IPS-20b (cell line): ENCODE measurements at regions not wholly inside any gene's neighbourhood (a gene's known extent, or its start where the extent isn't known, plus 50 kb on each side); places are given as distances from the start of the nearest gene placed in this dataset.
"Not testable (repeated sequence)": the region's sequence is repeated elsewhere in the genome, so short reads cannot be mapped to it uniquely, and the experiment has no call there.

Source experiments
- H3K27ac ChIP-seq: one replicate; pipeline ENCODE4 v1.5.1; 2013; ENCODE audit warnings: low read length
- H3K27me3 ChIP-seq: 2 replicates; pipeline ENCODE4 v1.6.1; 2013; ENCODE audit warnings: mild to moderate bottlenecking, low read length, inconsistent platforms; ENCODE audit not compliant: insufficient read depth
- H3K36me3 ChIP-seq: 2 replicates; pipeline ENCODE4 v1.6.1; 2013; ENCODE audit warnings: low read depth, mild to moderate bottlenecking, inconsistent platforms, low read length, moderate library complexity; ENCODE audit not compliant: insufficient read depth
- H3K4me1 ChIP-seq: 2 replicates; pipeline ENCODE4 v1.6.1; 2013; ENCODE audit warnings: mild to moderate bottlenecking, control low read depth, inconsistent platforms, low read length, moderate library complexity; ENCODE audit not compliant: insufficient read depth
- H3K4me3 ChIP-seq: 2 replicates; pipeline ENCODE4 v1.5.1; 2013; ENCODE audit warnings: mild to moderate bottlenecking, low read length, inconsistent platforms
- H3K9ac ChIP-seq: 2 replicates; pipeline ENCODE4 v1.6.1; 2013; ENCODE audit warnings: low read depth, mild to moderate bottlenecking, inconsistent platforms, low read length, moderate library complexity
- H3K9me3 ChIP-seq: 2 replicates; pipeline ENCODE4 v1.6.1; 2013; ENCODE audit warnings: mild to moderate bottlenecking, low read depth, low read length, inconsistent platforms; ENCODE audit not compliant: insufficient read depth

GRCh38 chr1:14340002-14340785, 258.3 kb upstream of the KAZN start:
- no peak overlapping the region for H3K27ac ChIP-seq
- H3K36me3 ChIP-seq = no peaks in the 10 kb centered on the region
- H3K4me1 ChIP-seq = peaks cover 18% of the 10 kb centered on the region; the same call in 1 of the 2 replicates
- no peak overlapping the region; the same call in 1 of the 2 replicates for H3K4me3 ChIP-seq
- H3K27me3 ChIP-seq = no peaks in the 10 kb centered on the region
- no peak overlapping the region for H3K9ac ChIP-seq
- no peaks in the 10 kb centered on the region for H3K9me3 ChIP-seq

- H3K4me1 ChIP-seq = peaks cover 19% of the 10 kb centered on the region; the same call in 1 of the 2 replicates
- H3K36me3 ChIP-seq = no peaks in the 10 kb centered on the region
- H3K27ac ChIP-seq = no peak overlapping the region
- H3K9ac ChIP-seq = no peak overlapping the region
- no peak overlapping the region for H3K4me3 ChIP-seq
- H3K9me3 ChIP-seq = no peaks in the 10 kb centered on the region
- no peaks in the 10 kb centered on the region for H3K27me3 ChIP-seq
These were observed 257.3 kb upstream of the KAZN start for GRCh38 chr1:14341147-14341546.

GRCh38 chr1:14345946-14346550, 252.4 kb upstream of the KAZN start:
- peaks cover 6% of the 10 kb centered on the region; the same call in 1 of the 2 replicates for H3K4me1 ChIP-seq
- no peak overlapping the region for H3K4me3 ChIP-seq

GRCh38 chr1:14347186-14347585, 251.3 kb upstream of the KAZN start:
- H3K27ac ChIP-seq = no peak overlapping the region
- H3K36me3 ChIP-seq = no peaks in the 10 kb centered on the region
- no peak overlapping the region for H3K9ac ChIP-seq
- H3K27me3 ChIP-seq = no peaks in the 10 kb centered on the region
- H3K4me1 ChIP-seq = peaks cover 6% of the 10 kb centered on the region; the same call in 1 of the 2 replicates
- no peak overlapping the region for H3K4me3 ChIP-seq
- H3K9me3 ChIP-seq = no peaks in the 10 kb centered on the region

More at GRCh38 chr1:14345946-14346550, 252.4 kb upstream of the KAZN start:
- H3K9me3 ChIP-seq = no peaks in the 10 kb centered on the region
- no peak overlapping the region for H3K27ac ChIP-seq
- H3K9ac ChIP-seq = no peak overlapping the region
- H3K27me3 ChIP-seq = no peaks in the 10 kb centered on the region
- H3K36me3 ChIP-seq = no peaks in the 10 kb centered on the region

GRCh38 chr1:14347776-14348175, 250.7 kb upstream of the KAZN start:
- Histone ChIP-seq H3K9me3 (no peaks in the 10 kb centered on the region), H3K9ac (no peak overlapping the region), H3K4me3 (no peak overlapping the region), H3K27ac (no peak overlapping the region), H3K4me1 (peaks cover 6% of the 10 kb centered on the region; the same call in 1 of the 2 replicates), H3K36me3 (no peaks in the 10 kb centered on the region), H3K27me3 (no peaks in the 10 kb centered on the region)

- H3K27ac ChIP-seq = no peak overlapping the region
- H3K4me1 ChIP-seq = peaks cover 6% of the 10 kb centered on the region; the same call in 1 of the 2 replicates
- H3K27me3 ChIP-seq = no peaks in the 10 kb centered on the region
- no peaks in the 10 kb centered on the region for H3K36me3 ChIP-seq
- H3K9me3 ChIP-seq = no peaks in the 10 kb centered on the region
- H3K9ac ChIP-seq = no peak overlapping the region
- H3K4me3 ChIP-seq = no peak overlapping the region
These were observed 248.3 kb upstream of the KAZN start for GRCh38 chr1:14350197-14350596.

GRCh38 chr1:14352897-14353296, 245.6 kb upstream of the KAZN start:
- Histone ChIP-seq H3K9me3 (no peaks in the 10 kb centered on the region), H3K27ac (no peak overlapping the region), H3K4me1 (no peaks in the 10 kb centered on the region), H3K9ac (no peak overlapping the region), H3K4me3 (no peak overlapping the region), H3K36me3 (no peaks in the 10 kb centered on the region), H3K27me3 (no peaks in the 10 kb centered on the region)

GRCh38 chr1:14361005-14361404, 237.5 kb upstream of the KAZN start:
- not testable (repeated sequence) for H3K36me3 ChIP-seq, H3K27ac ChIP-seq, H3K4me3 ChIP-seq, H3K27me3 ChIP-seq, H3K9ac ChIP-seq, H3K4me1 ChIP-seq, H3K9me3 ChIP-seq

GRCh38 chr1:14362331-14362730, 236.2 kb upstream of the KAZN start:
- Histone ChIP-seq H3K27me3 (no peaks in the 10 kb centered on the region), H3K4me1 (peaks cover 3% of the 10 kb centered on the region; the same call in 1 of the 2 replicates), H3K4me3 (no peak overlapping the region), H3K27ac (no peak overlapping the region), H3K36me3 (no peaks in the 10 kb centered on the region), H3K9ac (no peak overlapping the region), H3K9me3 (no peaks in the 10 kb centered on the region)

GRCh38 chr1:14363036-14363590, 235.4 kb upstream of the KAZN start:
- Histone ChIP-seq H3K9ac (no peak overlapping the region), H3K36me3 (no peaks in the 10 kb centered on the region), H3K27ac (no peak overlapping the region), H3K4me1 (peaks cover 3% of the 10 kb centered on the region; the same call in 1 of the 2 replicates), H3K4me3 (no peak overlapping the region), H3K9me3 (no peaks in the 10 kb centered on the region), H3K27me3 (no peaks in the 10 kb centered on the region; the same call in 1 of the 2 replicates)

GRCh38 chr1:14363707-14364413, 234.6 kb upstream of the KAZN start:
- H3K36me3 ChIP-seq = no peaks in the 10 kb centered on the region
- H3K27me3 ChIP-seq = no peaks in the 10 kb centered on the region; the same call in 1 of the 2 replicates
- no peak overlapping the region for H3K4me3 ChIP-seq
- H3K9me3 ChIP-seq = no peaks in the 10 kb centered on the region
- H3K4me1 ChIP-seq = peaks cover 3% of the 10 kb centered on the region; the same call in 1 of the 2 replicates
- no peak overlapping the region for H3K27ac ChIP-seq
- H3K9ac ChIP-seq = no peak overlapping the region
